ENCODE measurements at regions not wholly inside any gene's neighbourhood (a gene's known extent, or its start where the extent isn't known, plus 50 kb on each side); places are given as distances from the start of the nearest gene placed in this dataset.

DNA sequence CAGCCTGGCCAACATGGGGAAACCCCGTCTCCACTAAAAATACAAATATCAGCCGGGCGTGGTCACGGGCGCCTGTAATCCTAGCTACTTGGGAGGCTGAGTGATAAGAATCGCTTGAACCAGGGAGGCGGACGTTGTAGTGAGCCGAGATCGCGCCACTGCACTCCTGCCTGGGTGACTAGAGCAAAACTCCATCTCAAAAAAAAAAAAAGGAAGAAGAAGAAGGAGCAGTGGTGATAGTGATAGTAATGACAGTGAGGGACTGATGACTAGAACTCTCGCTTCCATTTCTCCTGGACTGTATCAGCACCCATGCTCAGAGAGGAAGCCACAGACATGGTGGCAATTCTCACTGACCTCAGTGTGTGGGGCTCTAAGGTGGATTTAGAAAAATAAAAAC, 52.6 kb upstream of the CLINT1 start:
- DNase-seq (ENCODE audit: low read depth in 4 of 4, low spot score in 3 of 4): no peak
